C4-2B (cell line): ENCODE measurements at regions not wholly inside any gene's neighbourhood (a gene's known extent, or its start where the extent isn't known, plus 50 kb on each side); places are given as distances from the start of the nearest gene placed in this dataset.

ENCODE experiments used
- CTCF ChIP-seq: fragments of 450-650 bp; conservative IDR thresholded peaks from 2 replicates; pipeline ENCODE4 v1.5.1; 2017; ENCODE audit warnings: mild to moderate bottlenecking
- ZFX ChIP-seq: fragments of 450-650 bp; IDR thresholded peaks from 2 replicates; pipeline ENCODE4 v1.6.1; 2017

GRCh38 chr5:4735261-4735660, 404.9 kb upstream of the ADAMTS16 start:
- TF ChIP-seq CTCF: no peak
- no peak for TF ChIP-seq ZFX
